ENCODE measurements at regions not wholly inside any gene's neighbourhood (a gene's known extent, or its start where the extent isn't known, plus 50 kb on each side); places are given as distances from the start of the nearest gene placed in this dataset.

- no peak overlapping the region for H3K4me3 ChIP-seq
- H3K36me3 ChIP-seq, result no peaks in the 10 kb centered on the region
- no peaks in the 10 kb centered on the region for H3K9me3 ChIP-seq
- 20 to 59% (median 32%) methylated on average over 5 to 6 of the region's 6 CpGs for WGBS, 4 donors
- H3K27ac ChIP-seq, result peak overlapping the region in 10 of 12 donors; percentile 43 to 83 (median 66)
- TF ChIP-seq CTCF (IDR thresholded peaks at IDR 0.05), result no peak
- TF ChIP-seq POLR2A (IDR thresholded peaks at IDR 0.05), result no peak
- DNase-seq (no peak), ATAC-seq (no peak)
- peaks cover 0 to 86% (median 57%) of the 10 kb centered on the region in 12 donors for H3K4me1 ChIP-seq
- H3K27me3 ChIP-seq, result no peaks in the 10 kb centered on the region
- intact Hi-C loops (cut with DNase I), result loop anchor here in 1 of 10 donors (5.0 kb wide), 1 partner anchor 35 kb away; no protein-coding TSS in a partner anchor
Measured at GRCh38 chrX:10047631-10048030, 80.5 kb downstream of the CLDN34 start.

GRCh38 chrX:10048076-10048475 lies 80.9 kb downstream of the CLDN34 start:
- ATAC-seq (peak in 1 of 4 donors; percentile 9), DNase-seq (no peak)
- 32 to 61% (median 52%) methylated on average over 10 of the region's 10 CpGs for WGBS, 4 donors
- H3K36me3 ChIP-seq, result no peaks in the 10 kb centered on the region
- H3K4me3 ChIP-seq, result no peak overlapping the region
- no peaks in the 10 kb centered on the region for H3K27me3 ChIP-seq
- TF ChIP-seq CTCF (IDR thresholded peaks at IDR 0.05) (no peak), POLR2A (IDR thresholded peaks at IDR 0.05) (no peak)
- H3K27ac ChIP-seq, result peak overlapping the region in 10 of 12 donors; percentile 35 to 83 (median 63)
- intact Hi-C loops (cut with DNase I), result loop anchor here in 1 of 10 donors (5.0 kb wide), 1 partner anchor 34 kb away; no protein-coding TSS in a partner anchor
- H3K4me1 ChIP-seq, result peaks cover 0 to 89% (median 58%) of the 10 kb centered on the region in 12 donors
- H3K9me3 ChIP-seq, result no peaks in the 10 kb centered on the region

- Histone ChIP-seq H3K9me3 (no peaks in the 10 kb centered on the region), H3K4me1 (peaks cover 0 to 95% (median 58%) of the 10 kb centered on the region in 12 donors), H3K27ac (peak overlapping the region in 10 of 12 donors; percentile 35 to 83 (median 60)), H3K36me3 (no peaks in the 10 kb centered on the region), H3K27me3 (no peaks in the 10 kb centered on the region), H3K4me3 (no peak overlapping the region)
- DNase-seq, result no peak
- TF ChIP-seq POLR2A (IDR thresholded peaks at IDR 0.05) (no peak), CTCF (IDR thresholded peaks at IDR 0.05) (no peak)
- 29 to 67% (median 41%) methylated on average over 8 of the region's 8 CpGs for WGBS, 4 donors
- ATAC-seq, result no peak
- intact Hi-C loops (cut with DNase I), result loop anchor here in 1 of 10 donors (5.0 kb wide), 1 partner anchor 34 kb away; no protein-coding TSS in a partner anchor
Measured at GRCh38 chrX:10048707-10049106, 81.5 kb downstream of the CLDN34 start.

- no peaks in the 10 kb centered on the region for H3K9me3 ChIP-seq
- TF ChIP-seq POLR2A (IDR thresholded peaks at IDR 0.05) (no peak), CTCF (IDR thresholded peaks at IDR 0.05) (no peak)
- 61 to 76% (median 63%) methylated on average over 3 of the region's 3 CpGs for WGBS, 4 donors
- intact Hi-C loops (cut with DNase I), result loop anchor here in 1 of 10 donors (5.0 kb wide), 1 partner anchor 33 kb away; no protein-coding TSS in a partner anchor
- no peak overlapping the region for H3K4me3 ChIP-seq
- peaks cover 0 to 99% (median 57%) of the 10 kb centered on the region in 12 donors for H3K4me1 ChIP-seq
- no peaks in the 10 kb centered on the region for H3K36me3 ChIP-seq
- peak overlapping the region in 8 of 12 donors; percentile 20 to 83 (median 60) for H3K27ac ChIP-seq
- H3K27me3 ChIP-seq, result no peaks in the 10 kb centered on the region
- ATAC-seq, result no peak
- DNase-seq, result no peak
Measured at GRCh38 chrX:10049236-10049635, 82.1 kb downstream of the CLDN34 start.

Measured in heart left ventricle (tissue), 16 donors.